ENCODE measurements at regions not wholly inside any gene's neighbourhood (a gene's known extent, or its start where the extent isn't known, plus 50 kb on each side); places are given as distances from the start of the nearest gene placed in this dataset.

- DNase-seq: peak in 1 of 2 experiments; percentile 75
Observed at GRCh38 chr22:46054091-46055073, 77.4 kb upstream of the WNT7B start.

- DNase-seq: no peak
Observed at GRCh38 chr22:46055181-46055875, 78.4 kb upstream of the WNT7B start.

- no peak for DNase-seq
Observed at GRCh38 chr22:46055911-46056545, 79.1 kb upstream of the WNT7B start.

DNA sequence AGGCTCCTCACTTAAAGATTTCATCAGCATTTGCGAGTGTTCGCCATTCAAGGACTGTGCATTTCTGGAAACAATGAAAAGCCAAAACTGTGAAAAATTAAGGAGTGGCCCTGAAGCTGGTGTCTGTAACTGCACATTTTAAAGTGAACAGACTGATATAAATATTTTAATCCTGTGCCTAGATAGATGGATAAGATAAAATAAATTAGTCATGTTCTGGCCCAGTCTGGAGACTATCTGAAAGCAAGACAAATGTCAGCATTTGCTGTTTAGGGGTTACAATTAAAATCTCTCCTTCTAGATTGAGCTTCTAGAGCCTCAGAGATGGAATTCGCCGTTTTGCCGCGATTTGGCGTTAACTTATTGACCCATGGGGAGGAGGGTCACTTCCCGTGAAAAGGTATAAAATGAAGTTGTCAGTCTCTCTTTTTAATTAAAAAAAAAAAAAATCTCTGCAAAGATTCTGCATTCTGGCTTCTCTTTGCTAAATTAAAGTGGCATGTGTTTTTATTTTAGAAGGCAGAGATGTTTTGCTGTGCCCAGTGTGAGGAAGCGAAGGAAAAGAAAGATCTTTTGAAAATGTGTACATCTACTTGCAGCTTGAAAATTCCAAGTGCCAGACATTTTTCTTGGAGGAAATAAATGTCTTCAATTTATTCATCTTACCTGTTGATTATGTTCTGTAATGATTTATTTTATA, 79.7 kb upstream of the WNT7B start:
- DNase-seq: no peak

- no peak for DNase-seq
Observed at GRCh38 chr22:46057246-46058090, 80.5 kb upstream of the WNT7B start.

GRCh38 chr22:46058091-46058420, 81.1 kb upstream of the WNT7B start:
- no peak for DNase-seq

GRCh38 chr22:46058591-46059519, 81.9 kb upstream of the WNT7B start:
- DNase-seq: no peak

DNA sequence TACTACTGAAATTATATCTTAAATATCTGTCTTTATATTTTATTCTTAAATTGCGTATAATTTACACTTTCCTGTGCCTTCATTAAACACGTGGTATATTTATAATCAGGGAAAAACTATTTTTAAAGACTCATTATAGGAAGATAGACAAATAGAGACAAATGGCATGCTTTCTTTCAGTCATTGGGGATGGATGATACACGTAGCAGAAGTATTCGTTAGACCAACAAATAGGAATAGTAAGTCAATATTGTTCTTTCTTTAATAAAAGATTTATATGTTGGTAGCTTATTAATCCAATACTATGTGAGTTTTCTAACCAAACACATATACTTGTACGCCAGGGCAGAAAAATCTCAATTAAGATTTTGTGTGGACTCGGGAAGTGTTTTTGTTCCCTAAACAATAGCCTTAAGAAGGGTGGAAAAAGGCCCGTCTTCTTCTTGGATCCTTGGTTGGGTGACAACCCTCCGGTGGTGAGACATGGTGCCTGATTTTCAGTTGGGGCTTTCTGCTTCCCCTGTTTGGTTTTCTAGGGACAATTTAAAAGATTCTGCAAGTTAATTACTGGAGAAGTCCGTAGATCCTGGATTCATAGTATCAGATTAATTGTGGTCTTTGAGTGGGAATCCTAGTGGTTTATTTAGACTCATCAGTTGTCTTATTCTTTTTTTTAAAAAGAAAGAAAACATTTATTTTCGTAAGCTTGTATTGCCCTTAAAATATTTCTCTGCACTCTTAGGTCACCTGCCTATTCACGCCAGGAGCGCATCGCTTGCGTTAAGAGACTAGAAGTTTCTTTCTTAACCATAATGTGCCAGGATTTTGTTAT, 83.5 kb upstream of the WNT7B start:
- no peak for DNase-seq

- DNase-seq: no peak
Observed at GRCh38 chr22:46061124-46061500, 84.2 kb upstream of the WNT7B start.

- no peak for DNase-seq
Observed at GRCh38 chr22:46061501-46062231, 84.7 kb upstream of the WNT7B start.

DNA sequence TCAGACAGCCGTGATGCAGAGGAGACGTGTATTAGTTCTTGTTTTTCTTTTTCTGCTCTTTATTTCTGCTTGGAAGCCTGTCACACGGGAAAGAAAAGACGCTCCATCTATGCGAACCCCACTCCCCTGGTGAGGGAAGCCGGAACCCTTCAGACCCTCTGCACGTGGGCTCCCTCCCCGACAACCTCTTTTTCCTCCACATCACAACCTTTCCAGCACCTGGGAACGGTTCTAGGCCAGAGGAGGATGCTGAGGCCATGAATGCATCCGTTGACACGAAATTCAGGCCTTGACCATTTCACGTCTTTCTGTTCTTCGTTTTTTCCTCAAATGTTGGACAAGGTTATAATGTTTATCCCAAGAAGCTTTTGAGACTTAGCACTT, 85.3 kb upstream of the WNT7B start:
- DNase-seq: no peak

- no peak for DNase-seq
Observed at GRCh38 chr22:46062971-46063631, 86.1 kb upstream of the WNT7B start.

DNA sequence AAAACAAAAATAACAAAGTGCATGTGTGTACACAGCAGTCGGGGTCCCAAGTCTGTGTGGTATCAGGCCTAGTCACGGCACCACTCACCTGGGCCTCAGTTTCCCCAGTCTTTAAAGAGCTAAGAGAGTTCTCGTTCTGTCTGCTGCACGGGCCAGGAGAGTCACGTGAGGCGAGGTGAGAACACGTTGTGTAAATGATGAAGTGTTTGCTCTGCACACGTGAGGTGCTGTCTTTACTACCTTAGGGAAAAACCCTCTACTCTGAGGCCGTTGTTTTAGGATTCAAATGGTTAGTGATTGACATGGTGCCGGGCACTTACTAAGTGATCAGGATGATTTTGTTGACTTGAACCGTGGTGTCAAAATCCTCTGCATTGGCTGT, 86.5 kb upstream of the PPARA start:
- no peak for DNase-seq

- DNase-seq: no peak
Observed at GRCh38 chr22:46064228-46064965, 85.9 kb upstream of the PPARA start.

GRCh38 chr22:46064966-46065666, 85.2 kb upstream of the PPARA start:
- DNase-seq: no peak

- no peak for DNase-seq
Observed at GRCh38 chr22:46065691-46066454, 84.5 kb upstream of the PPARA start.

- no peak for DNase-seq
Observed at GRCh38 chr22:46066691-46067090, 83.6 kb upstream of the PPARA start.

Data from NCI-H446 (cell line).